ENCODE measurements at regions not wholly inside any gene's neighbourhood (a gene's known extent, or its start where the extent isn't known, plus 50 kb on each side); places are given as distances from the start of the nearest gene placed in this dataset.

GRCh38 chr6:104522533-104522932 lies 337.2 kb downstream of the HACE1 start:
- peak overlapping the region; percentile 49 for H3K4me2 ChIP-seq (ENCODE audit: insufficient read depth, low read length)
- H3K79me2 ChIP-seq (ENCODE audit: control insufficient read depth, insufficient read depth, low read length) = no peaks in the 10 kb centered on the region
- DNase-seq (ENCODE audit: low read depth, low spot score) (peak; percentile 67), FAIRE-seq (peak; percentile 21)
- no peaks in the 10 kb centered on the region for H4K20me1 ChIP-seq (replicated peaks; ENCODE audit: control insufficient read depth, extremely low read depth, insufficient read depth, low read length)
- H3K9ac ChIP-seq (replicated peaks; ENCODE audit: extremely low read depth, insufficient read depth, low read length) = no peak overlapping the region
- dilution Hi-C loops (cut with MboI; ENCODE audit: extremely low pct_ligation_motif_present, low sequenced_read_pairs) = no loop called here
- no peaks in the 10 kb centered on the region for H3K36me3 ChIP-seq (ENCODE audit: control insufficient read depth in 2 of 2, extremely low read depth in 1 of 2, insufficient read depth in 2 of 2, low read length in 2 of 2)
- no peaks in the 10 kb centered on the region for H3K9me3 ChIP-seq (replicated peaks; ENCODE audit: control insufficient read depth, insufficient read depth, low read length)
- TF ChIP-seq CTCF (IDR thresholded peaks at IDR 0.05; ENCODE audit: extremely low read depth in 1 of 2, insufficient read depth in 1 of 2, low read depth in 1 of 2, low read length in 2 of 2) = no peak
- no peak for TF ChIP-seq POLR2AphosphoS5 (IDR thresholded peaks at IDR 0.05; ENCODE audit: insufficient read depth, low read depth, low read length)
- TF ChIP-seq POLR2A (IDR thresholded peaks at IDR 0.05; ENCODE audit: low read depth, low read length) = no peak
- no peak for TF ChIP-seq MAX (IDR thresholded peaks at IDR 0.05; ENCODE audit: insufficient read depth, insufficient read length)
- peak; percentile 28 for TF ChIP-seq FOS (IDR thresholded peaks at IDR 0.05; ENCODE audit: borderline replicate concordance, insufficient read depth, low read length)
- peak; percentile 15 for TF ChIP-seq JUN (IDR thresholded peaks at IDR 0.05; ENCODE audit: borderline replicate concordance, insufficient read depth, insufficient read length, low read depth)
- TF ChIP-seq GATA2 (IDR thresholded peaks at IDR 0.05; ENCODE audit: insufficient read depth, insufficient read length, low read depth, low read length) = peak; percentile 30
- peak overlapping the region; percentile 15 for H2AFZ ChIP-seq (ENCODE audit: low read depth, low read length)
- H3K27me3 ChIP-seq (ENCODE audit: control insufficient read depth in 2 of 2, insufficient read depth in 2 of 2, low read length in 2 of 2) = no peaks in the 10 kb centered on the region
- ChIA-PET POLR2A (no interaction called here), CTCF (interaction anchor here (0.7 to 0.8 kb wide), 2 partner anchors 189 to 246 kb away, joined by 3 read pairs; no protein-coding TSS in a partner anchor)
- peaks cover 27% of the 10 kb centered on the region for H3K4me1 ChIP-seq (ENCODE audit: control insufficient read depth, extremely low read depth, insufficient read depth, low read length)
- no TSS peak for BruUV-seq (replicated peaks)
- no peak overlapping the region for H3K4me3 ChIP-seq (replicated peaks in 1 of 3; ENCODE audit: insufficient read depth in 1 of 3, low read depth in 1 of 3, low read length in 3 of 3)
- intact Hi-C loops (cut with micrococcal nuclease) = loop anchor here (1.0 kb wide), 1 partner anchor 183 kb away; no protein-coding TSS in a partner anchor
- peak overlapping the region; percentile 38 for H3K27ac ChIP-seq (ENCODE audit: insufficient read depth, low read depth, low read length)
- no peaks in the 10 kb centered on the region for H3K9me1 ChIP-seq (replicated peaks; ENCODE audit: control insufficient read depth, extremely low read depth, insufficient read depth, low read length)

Measured in endothelial cell of umbilical vein (primary cell).